ENCODE measurements at regions not wholly inside any gene's neighbourhood (a gene's known extent, or its start where the extent isn't known, plus 50 kb on each side); places are given as distances from the start of the nearest gene placed in this dataset.

DNA sequence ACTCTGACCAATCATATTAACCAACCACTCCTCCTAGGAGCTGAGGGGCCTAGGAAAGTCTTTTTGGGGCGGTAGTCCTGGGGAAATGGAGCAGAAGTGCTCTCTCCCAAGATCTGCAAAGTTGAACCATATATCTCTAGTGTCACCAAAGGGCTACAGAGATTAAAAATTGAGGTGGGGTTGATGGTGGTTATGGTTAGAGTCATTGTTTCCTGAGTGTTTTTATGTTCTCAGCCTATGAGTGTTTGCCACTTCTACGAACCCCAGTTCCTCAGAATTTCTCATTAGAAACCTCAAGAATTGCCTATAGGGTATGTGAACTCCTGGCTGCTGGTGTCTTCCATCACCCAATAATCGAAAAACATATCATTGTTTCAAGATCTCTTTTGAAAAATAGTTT lies 217.8 kb downstream of the CDRT15L2 start:
- no peak overlapping the region for H3K4me3 ChIP-seq (replicated peaks in 1 of 2; ENCODE audit: low read depth in 1 of 2, low read length in 2 of 2)
- peaks cover 0 to 7% of the 10 kb centered on the region in 2 experiments; a peak in 1 of 4 replicates for H3K4me1 ChIP-seq (ENCODE audit: control insufficient read depth in 1 of 2, insufficient read depth in 2 of 2, low read length in 2 of 2)
- H4K20me1 ChIP-seq (ENCODE audit: insufficient read depth): no peaks in the 10 kb centered on the region
- H3K9me3 ChIP-seq (ENCODE audit: control insufficient read depth in 1 of 2, insufficient read depth in 1 of 2, low read depth in 1 of 2, low read length in 2 of 2): no peaks in the 10 kb centered on the region
- intact Hi-C loops (cut with micrococcal nuclease): no loop called here
- ATAC-seq: no peak
- POLR2A ChIA-PET: no interaction called here
- H3K9me2 ChIP-seq (ENCODE audit: insufficient read depth): no peaks in the 10 kb centered on the region
- no peak overlapping the region for H3K9ac ChIP-seq (ENCODE audit: low read length)
- no peak for TF ChIP-seq CEBPB (IDR thresholded peaks at IDR 0.05; ENCODE audit: low read depth)
- TF ChIP-seq ELF1 (IDR thresholded peaks at IDR 0.05; ENCODE audit: borderline replicate concordance, low read depth): no peak
- no peak for TF ChIP-seq EZH2 (IDR thresholded peaks at IDR 0.05)
- no peak for TF ChIP-seq RAD21 (IDR thresholded peaks at IDR 0.05; ENCODE audit: low read depth)
- TF ChIP-seq REST (IDR thresholded peaks at IDR 0.05; ENCODE audit: low read depth): no peak
- no peak for TF ChIP-seq ZFX (IDR thresholded peaks at IDR 0.05)
- TF ChIP-seq, protein P1, sequence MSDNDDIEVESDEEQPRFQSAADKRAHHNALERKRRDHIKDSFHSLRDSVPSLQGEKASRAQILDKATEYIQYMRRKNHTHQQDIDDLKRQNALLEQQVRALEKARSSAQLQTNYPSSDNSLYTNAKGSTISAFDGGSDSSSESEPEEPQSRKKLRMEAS (IDR thresholded peaks at IDR 0.05): no peak
- TF ChIP-seq TCF7L2 (IDR thresholded peaks at IDR 0.05; ENCODE audit: borderline replicate concordance, extremely low read depth, insufficient read depth, insufficient read length): no peak
- H3K36me3 ChIP-seq (ENCODE audit: control insufficient read depth in 1 of 2, insufficient read depth in 2 of 2, low read length in 2 of 2): no peaks in the 10 kb centered on the region
- RAD21 ChIA-PET (ENCODE audit: low non-redundant PET in 1 of 2, low total read pairs in 2 of 2, uncharacterized antibody in 2 of 2, unreplicated experiment in 2 of 2): no interaction called here
- CTCF ChIA-PET: no interaction called here
- DNase-seq (ENCODE audit: low read depth, low spot score): no peak
- no TSS peak for BruUV-seq (replicated peaks)
- no peaks in the 10 kb centered on the region for H3K79me2 ChIP-seq (ENCODE audit: insufficient read depth, low read length)
- H3K27ac ChIP-seq (ENCODE audit: low read depth, low read length): no peak overlapping the region
- H3K4me2 ChIP-seq (ENCODE audit: low read length): no peak overlapping the region
- H2AFZ ChIP-seq (ENCODE audit: low read depth, low read length, poor library complexity, severe bottlenecking): no peak overlapping the region
- no peaks in the 10 kb centered on the region for H3K27me3 ChIP-seq (ENCODE audit: insufficient read depth, low read length)

Data from HCT116 (cell line).